SK-N-SH treated with all-trans-retinoic acid at 6 μM for 48 hours (cell line): ENCODE measurements at regions not wholly inside any gene's neighbourhood (a gene's known extent, or its start where the extent isn't known, plus 50 kb on each side); places are given as distances from the start of the nearest gene placed in this dataset.

Experiments used
- ARNTL ChIP-seq: fragments of 450-650 bp; formaldehyde crosslinking; IDR thresholded peaks from 2 replicates; pipeline ENCODE4 v1.5.0; 2020; ENCODE audit warnings: low read depth, mild to moderate bottlenecking, moderate library complexity, borderline replicate concordance
- TF ChIP-seq, protein P1 (sequence below): fragments of 250-450 bp; sonication (Bioruptor Pico); IDR thresholded peaks from 2 replicates; pipeline ENCODE4 v1.5.0; 2020; ENCODE audit warnings: mild to moderate bottlenecking, moderate library complexity
- TF ChIP-seq, protein P2 (sequence below): fragments of 250-450 bp; sonication (Bioruptor Pico); IDR thresholded peaks from 2 replicates; pipeline ENCODE4 v1.5.1; 2021; ENCODE audit warnings: mild to moderate bottlenecking, moderate library complexity

DNA sequence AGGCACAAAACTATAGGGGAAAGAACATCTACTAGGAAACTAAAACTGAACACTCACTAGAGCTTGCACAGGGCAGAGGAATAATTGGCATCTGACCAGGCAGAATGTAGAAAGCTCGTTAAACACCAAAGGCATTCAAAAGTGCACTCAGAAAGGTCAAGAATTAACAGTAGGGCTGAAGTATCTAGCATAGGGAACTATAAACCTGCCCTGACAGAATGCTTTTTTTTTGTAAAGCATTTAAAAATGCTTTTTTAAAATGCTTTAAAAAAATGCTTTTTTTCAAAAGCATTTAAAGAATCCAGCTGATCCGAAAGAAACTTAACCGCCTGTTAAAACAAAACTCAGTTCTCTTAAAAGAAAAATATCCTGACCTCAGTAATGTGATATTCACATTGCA, 74.6 kb upstream of the EGFR start:
- TF ChIP-seq ARNTL (CRISPR knock-in tag): no peak
- TF ChIP-seq, protein P1, sequence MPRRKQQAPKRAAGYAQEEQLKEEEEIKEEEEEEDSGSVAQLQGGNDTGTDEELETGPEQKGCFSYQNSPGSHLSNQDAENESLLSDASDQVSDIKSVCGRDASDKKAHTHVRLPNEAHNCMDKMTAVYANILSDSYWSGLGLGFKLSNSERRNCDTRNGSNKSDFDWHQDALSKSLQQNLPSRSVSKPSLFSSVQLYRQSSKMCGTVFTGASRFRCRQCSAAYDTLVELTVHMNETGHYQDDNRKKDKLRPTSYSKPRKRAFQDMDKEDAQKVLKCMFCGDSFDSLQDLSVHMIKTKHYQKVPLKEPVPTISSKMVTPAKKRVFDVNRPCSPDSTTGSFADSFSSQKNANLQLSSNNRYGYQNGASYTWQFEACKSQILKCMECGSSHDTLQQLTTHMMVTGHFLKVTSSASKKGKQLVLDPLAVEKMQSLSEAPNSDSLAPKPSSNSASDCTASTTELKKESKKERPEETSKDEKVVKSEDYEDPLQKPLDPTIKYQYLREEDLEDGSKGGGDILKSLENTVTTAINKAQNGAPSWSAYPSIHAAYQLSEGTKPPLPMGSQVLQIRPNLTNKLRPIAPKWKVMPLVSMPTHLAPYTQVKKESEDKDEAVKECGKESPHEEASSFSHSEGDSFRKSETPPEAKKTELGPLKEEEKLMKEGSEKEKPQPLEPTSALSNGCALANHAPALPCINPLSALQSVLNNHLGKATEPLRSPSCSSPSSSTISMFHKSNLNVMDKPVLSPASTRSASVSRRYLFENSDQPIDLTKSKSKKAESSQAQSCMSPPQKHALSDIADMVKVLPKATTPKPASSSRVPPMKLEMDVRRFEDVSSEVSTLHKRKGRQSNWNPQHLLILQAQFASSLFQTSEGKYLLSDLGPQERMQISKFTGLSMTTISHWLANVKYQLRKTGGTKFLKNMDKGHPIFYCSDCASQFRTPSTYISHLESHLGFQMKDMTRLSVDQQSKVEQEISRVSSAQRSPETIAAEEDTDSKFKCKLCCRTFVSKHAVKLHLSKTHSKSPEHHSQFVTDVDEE (CRISPR knock-in tag): no peak
- TF ChIP-seq, protein P2, sequence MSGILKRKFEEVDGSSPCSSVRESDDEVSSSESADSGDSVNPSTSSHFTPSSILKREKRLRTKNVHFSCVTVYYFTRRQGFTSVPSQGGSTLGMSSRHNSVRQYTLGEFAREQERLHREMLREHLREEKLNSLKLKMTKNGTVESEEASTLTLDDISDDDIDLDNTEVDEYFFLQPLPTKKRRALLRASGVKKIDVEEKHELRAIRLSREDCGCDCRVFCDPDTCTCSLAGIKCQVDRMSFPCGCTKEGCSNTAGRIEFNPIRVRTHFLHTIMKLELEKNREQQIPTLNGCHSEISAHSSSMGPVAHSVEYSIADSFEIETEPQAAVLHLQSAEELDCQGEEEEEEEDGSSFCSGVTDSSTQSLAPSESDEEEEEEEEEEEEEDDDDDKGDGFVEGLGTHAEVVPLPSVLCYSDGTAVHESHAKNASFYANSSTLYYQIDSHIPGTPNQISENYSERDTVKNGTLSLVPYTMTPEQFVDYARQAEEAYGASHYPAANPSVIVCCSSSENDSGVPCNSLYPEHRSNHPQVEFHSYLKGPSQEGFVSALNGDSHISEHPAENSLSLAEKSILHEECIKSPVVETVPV (CRISPR knock-in tag): no peak
